HepG2 (cell line): ENCODE measurements at regions not wholly inside any gene's neighbourhood (a gene's known extent, or its start where the extent isn't known, plus 50 kb on each side); places are given as distances from the start of the nearest gene placed in this dataset.
A peak's percentile ranks its signal among the peaks of the same experiment; 100 is the strongest.

Experiments
- ATAC-seq: fragments of 200-7000 bp; cut with Tn5 transposase; 3 replicates; pipeline ENCODE4 v1.9.1; 2020; ENCODE audit warnings: mild to moderate bottlenecking, moderate library complexity
- BruUV-seq: library from RNA; stranded (reverse); fragments of 400-500 nt; replicated peaks from 2 replicates; lab custom pipeline; 2021; lab: Mats Ljungman, UMichigan
- CTCF ChIA-PET: fragments of 300-600 bp; formaldehyde crosslinking; extraction: SDS; loops from one replicate; lab custom pipeline; 2021; ENCODE audit warnings: low total read pairs, inconsistent platforms, low intra/inter-chr PET ratio; lab: Yijun Ruan, JAX
- POLR2A ChIA-PET: fragments of 350-600 bp; sonication (Branson Sonifier 250); formaldehyde crosslinking; loops from one replicate; lab custom pipeline; 2020; ENCODE audit warnings: antibody characterized with exemption, inconsistent platforms; lab: Yijun Ruan, JAX
- DNase-seq: peaks from one replicate; pipeline ENCODE4 v3.0.0-alpha.2; 2015; ENCODE audit warnings: low spot score
- FAIRE-seq: peaks from 3 replicates; lab custom pipeline; 2011; peaks lifted over from hg19 to GRCh38; lab: Jason Lieb, UNC
- H2AFZ ChIP-seq: one replicate; pipeline ENCODE4 v1.6.1; 2011; ENCODE audit warnings: low read length, inconsistent platforms
- H3K27ac ChIP-seq: fragments of 300-600 bp; 3 replicates; pipeline ENCODE4 v1.8.0; 2011; ENCODE audit warnings: mixed run types, mild to moderate bottlenecking, mixed read lengths, low read length, inconsistent platforms; ENCODE audit not compliant: insufficient read depth; ENCODE audit errors: extremely low read length
- H3K27me3 ChIP-seq, 2 experiments: fragments of 200-600 bp in 1 of 2; 2 replicates in 1 of 2; 3 replicates in 1 of 2; pipeline versions ENCODE4 v1.6.0 to v1.8.0; 2011; ENCODE audit warnings: low read length in 2 of 2, mild to moderate bottlenecking in 2 of 2, moderate library complexity in 2 of 2, inconsistent platforms in 1 of 2; ENCODE audit not compliant: insufficient read depth in 2 of 2, control insufficient read depth in 1 of 2
- H3K36me3 ChIP-seq, 2 experiments: fragments of 200-600 bp in 1 of 2; replicated peaks in 1 of 2; 2 replicates in 1 of 2; 3 replicates in 1 of 2; pipeline versions ENCODE4 v1.5.1 to v1.8.0; 2011; ENCODE audit warnings: low read length in 2 of 2, inconsistent platforms in 1 of 2; ENCODE audit not compliant: insufficient read depth in 2 of 2, control insufficient read depth in 1 of 2
- H3K4me1 ChIP-seq: 2 replicates; pipeline ENCODE4 v1.5.1; 2012; ENCODE audit warnings: low read length, inconsistent platforms; ENCODE audit not compliant: insufficient read depth
- H3K4me2 ChIP-seq: 2 replicates; pipeline ENCODE4 v1.6.0; 2011; ENCODE audit warnings: low read depth, low read length, inconsistent platforms
- H3K4me3 ChIP-seq, 3 experiments: fragments of 200-600 bp in 1 of 3; sonication (generic), shearing (Covaris generic) in 1 of 3; replicated peaks in 1 of 3; 2 replicates each; pipeline ENCODE4 v1.5.1; 2011 to 2016; ENCODE audit warnings: low read length in 3 of 3, inconsistent platforms in 2 of 3, low read depth in 2 of 3, mild to moderate bottlenecking in 2 of 3, control low read depth in 1 of 3, mixed read lengths in 1 of 3; ENCODE audit not compliant: insufficient read depth in 1 of 3
- H3K79me2 ChIP-seq: one replicate; pipeline ENCODE4 v1.6.1; 2011; ENCODE audit warnings: low read length, inconsistent platforms; ENCODE audit not compliant: insufficient read depth
- H3K9ac ChIP-seq: 2 replicates; pipeline ENCODE4 v1.6.0; 2011; ENCODE audit warnings: mild to moderate bottlenecking, low read depth, low read length, inconsistent platforms; ENCODE audit not compliant: insufficient read depth
- H3K9me3 ChIP-seq: 2 replicates; pipeline ENCODE4 v1.5.1; 2012; ENCODE audit warnings: mild to moderate bottlenecking, low read length
- H4K20me1 ChIP-seq: 2 replicates; pipeline ENCODE4 v1.6.0; 2011; ENCODE audit warnings: inconsistent platforms, mild to moderate bottlenecking, low read length, moderate library complexity; ENCODE audit not compliant: insufficient read depth
- CC2D1A ChIP-seq: sonication (generic); formaldehyde crosslinking; IDR thresholded peaks from 2 replicates; pipeline ENCODE4 v1.8.1; 2023; ENCODE audit warnings: mild to moderate bottlenecking, missing genetic modification reagents
- CREB1 ChIP-seq, 2 experiments: fragments of 450-650 bp in 1 of 2; IDR thresholded peaks; 2 replicates each; pipeline ENCODE4 v1.6.1; 2016 to 2017; ENCODE audit warnings: control low read depth in 1 of 2, mild to moderate bottlenecking in 1 of 2, missing compliant biosample characterization in 1 of 2, missing genetic modification characterization in 1 of 2
- CREB3 ChIP-seq: sonication (generic); formaldehyde crosslinking; IDR thresholded peaks from 2 replicates; pipeline ENCODE4 v1.5.0; 2020; ENCODE audit warnings: missing genetic modification reagents
- MEF2D ChIP-seq: sonication (generic); formaldehyde crosslinking; IDR thresholded peaks from 2 replicates; pipeline ENCODE4 v1.5.1; 2020; ENCODE audit warnings: mild to moderate bottlenecking, missing genetic modification reagents
- MLLT10 ChIP-seq: sonication (generic); formaldehyde crosslinking; IDR thresholded peaks from 2 replicates; pipeline ENCODE4 v1.4.0; 2020; ENCODE audit warnings: missing genetic modification reagents
- NR2F2 ChIP-seq: IDR thresholded peaks from 2 replicates; pipeline ENCODE4 v1.6.1; 2012; ENCODE audit warnings: low read depth, inconsistent platforms, borderline replicate concordance
- POLR2G ChIP-seq: fragments of 200-400 bp; formaldehyde crosslinking; IDR thresholded peaks from 2 replicates; pipeline ENCODE4 v1.6.1; 2018; ENCODE audit warnings: mild to moderate bottlenecking, low read depth, low read length, moderate library complexity
- RARG ChIP-seq: sonication (generic); formaldehyde crosslinking; IDR thresholded peaks from 2 replicates; pipeline ENCODE4 v1.4.0; 2020; ENCODE audit warnings: low read depth, mild to moderate bottlenecking, missing genetic modification reagents
- RFXAP ChIP-seq: sonication (generic); formaldehyde crosslinking; IDR thresholded peaks from 2 replicates; pipeline ENCODE4 v1.4.0; 2020; ENCODE audit warnings: missing genetic modification reagents, borderline replicate concordance
- TEAD3 ChIP-seq: optimal IDR thresholded peaks from 2 replicates; pipeline ENCODE3; 2016; ENCODE audit warnings: borderline replicate concordance
- ZBTB3 ChIP-seq: sonication (generic); formaldehyde crosslinking; IDR thresholded peaks from 2 replicates; pipeline ENCODE4 v1.4.0; 2020; ENCODE audit warnings: low read depth, mild to moderate bottlenecking, moderate library complexity, missing genetic modification reagents, borderline replicate concordance
- ZBTB38 ChIP-seq: sonication (generic); formaldehyde crosslinking; IDR thresholded peaks from 2 replicates; pipeline ENCODE4 v1.5.1; 2020; ENCODE audit warnings: mild to moderate bottlenecking, missing genetic modification reagents
- ZNF3 ChIP-seq: IDR thresholded peaks from 2 replicates; pipeline ENCODE4 v1.7.0; 2017; ENCODE audit warnings: inconsistent platforms
- ZNF317 ChIP-seq: sonication (generic); formaldehyde crosslinking; IDR thresholded peaks from 2 replicates; pipeline ENCODE4 v1.5.0; 2020; ENCODE audit warnings: mild to moderate bottlenecking, missing genetic modification reagents
- ZNF382 ChIP-seq: sonication (generic); formaldehyde crosslinking; IDR thresholded peaks from 2 replicates; pipeline ENCODE4 v1.5.0; 2020; ENCODE audit warnings: missing genetic modification reagents, mild to moderate bottlenecking, borderline replicate concordance
- ZNF790 ChIP-seq: sonication (generic); formaldehyde crosslinking; IDR thresholded peaks from 2 replicates; pipeline ENCODE4 v1.8.0; 2022; ENCODE audit warnings: missing genetic modification reagents, mild to moderate bottlenecking, borderline replicate concordance
- ZNF841 ChIP-seq: sonication (generic); formaldehyde crosslinking; IDR thresholded peaks from 2 replicates; pipeline ENCODE4 v1.8.1; 2023; ENCODE audit warnings: missing genetic modification reagents, borderline replicate concordance
- WGBS: methylation state at CpG from one replicate; pipeline ENCODE4 v1.1.6; 2017; ENCODE audit warnings: low lambda C conversion rate; 5-methylcytosine and 5-hydroxymethylcytosine counted together
- in situ Hi-C: cut with HindIII; loops from 2 replicates; pipeline ENCODE4 v1.10.0; 2017; ENCODE audit warnings: low pct_unique_long_range_greater_than_20kb; ENCODE audit not compliant: extremely low pct_ligation_motif_present
- intact Hi-C: fragments of 100-400 bp; cut with micrococcal nuclease; formaldehyde crosslinking; loops from one replicate; pipeline ENCODE4 v1.10.0; 2022; ENCODE audit not compliant: unreplicated experiment
- TF ChIP-seq, protein P1 (sequence below): conservative IDR thresholded peaks from 2 replicates; pipeline ENCODE4 v1.6.1; 2018; ENCODE audit warnings: missing genetic modification reagents
- TF ChIP-seq, protein P2 (sequence below): sonication (generic); formaldehyde crosslinking; IDR thresholded peaks from 2 replicates; pipeline ENCODE4 v1.4.0; 2020; ENCODE audit warnings: mild to moderate bottlenecking, missing genetic modification reagents

DNA sequence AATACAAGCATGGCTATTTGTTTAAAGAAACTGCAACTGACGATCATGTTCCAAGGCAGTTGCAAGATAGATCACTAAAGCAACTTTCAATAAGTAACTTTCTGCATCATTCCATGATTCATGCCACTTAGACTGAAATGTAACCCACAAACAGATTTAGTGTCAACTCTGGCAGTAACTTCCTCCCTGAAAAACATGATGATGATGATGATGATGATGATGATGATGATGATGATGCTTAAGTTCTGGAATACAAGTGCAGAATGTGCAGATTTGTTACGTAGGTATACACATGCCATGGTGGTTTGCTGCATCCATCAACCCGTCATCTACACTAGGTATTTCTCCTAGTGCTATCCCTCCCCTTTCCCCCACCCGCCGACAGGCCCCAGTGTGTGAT, 754.7 kb downstream of the INHBA start:
- CTCF ChIA-PET = no interaction called here
- in situ Hi-C loops (no loop called here), intact Hi-C loops (no loop called here)
- no peak overlapping the region for H3K4me2 ChIP-seq
- H3K4me1 ChIP-seq = no peaks in the 10 kb centered on the region
- H3K36me3 ChIP-seq = no peaks in the 10 kb centered on the region
- H4K20me1 ChIP-seq = no peaks in the 10 kb centered on the region
- no peaks in the 10 kb centered on the region for H3K79me2 ChIP-seq
- BruUV-seq = no TSS peak
- POLR2A ChIA-PET = no interaction called here
- FAIRE-seq = no peak
- no peak for ATAC-seq
- 43% methylated on average over 4 of the region's 5 CpGs for WGBS
- H3K27ac ChIP-seq = no peak overlapping the region
- no peak overlapping the region for H3K4me3 ChIP-seq
- no peaks in the 10 kb centered on the region for H3K27me3 ChIP-seq
- H2AFZ ChIP-seq = no peak overlapping the region
- no peak overlapping the region for H3K9ac ChIP-seq
- peaks cover 29% of the 10 kb centered on the region for H3K9me3 ChIP-seq
- no peak for DNase-seq
- TF ChIP-seq CREB1 (IDR thresholded peaks at IDR 0.05) (peak; percentile 87), CREB1 (CRISPR knock-in tag; IDR thresholded peaks at IDR 0.05) (no peak), ZBTB3 (CRISPR knock-in tag) (no peak)

DNA sequence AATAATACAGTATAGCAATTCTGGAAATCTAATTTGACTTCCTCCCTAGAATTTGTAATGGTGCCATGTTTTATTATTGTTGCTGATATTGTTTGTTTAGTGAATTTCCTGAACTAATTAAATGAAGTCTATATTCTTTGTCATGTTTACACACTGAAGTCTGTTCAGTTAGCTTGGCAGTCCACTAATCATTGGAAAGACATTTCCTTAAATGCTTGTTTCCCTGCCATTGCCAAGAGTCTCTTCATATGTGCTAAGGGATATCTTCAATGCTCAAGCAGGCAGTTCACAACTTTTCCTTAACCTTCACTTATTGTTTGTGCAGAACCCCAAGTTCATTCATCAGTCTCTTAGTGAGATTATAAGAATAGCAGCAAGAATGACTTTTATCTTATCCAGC, 755.3 kb downstream of the INHBA start:
- FAIRE-seq (no peak), DNase-seq (no peak), ATAC-seq (no peak)
- intact Hi-C loops (no loop called here), in situ Hi-C loops (no loop called here)
- no peak overlapping the region for H3K4me2 ChIP-seq
- ChIA-PET CTCF (no interaction called here), POLR2A (no interaction called here)
- no peaks in the 10 kb centered on the region for H4K20me1 ChIP-seq
- no peaks in the 10 kb centered on the region for H3K36me3 ChIP-seq
- no peak overlapping the region for H2AFZ ChIP-seq
- H3K4me3 ChIP-seq = no peak overlapping the region
- H3K79me2 ChIP-seq = no peaks in the 10 kb centered on the region
- peaks cover 29% of the 10 kb centered on the region for H3K9me3 ChIP-seq
- no TSS peak for BruUV-seq
- no peak overlapping the region for H3K27ac ChIP-seq
- no peaks in the 10 kb centered on the region for H3K27me3 ChIP-seq
- no peaks in the 10 kb centered on the region for H3K4me1 ChIP-seq
- no peak overlapping the region for H3K9ac ChIP-seq
- TF ChIP-seq POLR2G (no peak), MLLT10 (CRISPR knock-in tag) (no peak), NR2F2 (no peak), ZNF790 (no peak), RFXAP (CRISPR knock-in tag) (no peak), CREB3 (CRISPR knock-in tag) (no peak), CC2D1A (CRISPR knock-in tag) (no peak), MEF2D (CRISPR knock-in tag) (no peak), ZNF317 (no peak), ZNF841 (CRISPR knock-in tag) (no peak), RARG (CRISPR knock-in tag) (no peak), ZBTB38 (CRISPR knock-in tag) (no peak), ZNF3 (no peak), ZNF382 (CRISPR knock-in tag) (no peak), TEAD3 (CRISPR knock-in tag) (no peak)
- TF ChIP-seq, protein P1, sequence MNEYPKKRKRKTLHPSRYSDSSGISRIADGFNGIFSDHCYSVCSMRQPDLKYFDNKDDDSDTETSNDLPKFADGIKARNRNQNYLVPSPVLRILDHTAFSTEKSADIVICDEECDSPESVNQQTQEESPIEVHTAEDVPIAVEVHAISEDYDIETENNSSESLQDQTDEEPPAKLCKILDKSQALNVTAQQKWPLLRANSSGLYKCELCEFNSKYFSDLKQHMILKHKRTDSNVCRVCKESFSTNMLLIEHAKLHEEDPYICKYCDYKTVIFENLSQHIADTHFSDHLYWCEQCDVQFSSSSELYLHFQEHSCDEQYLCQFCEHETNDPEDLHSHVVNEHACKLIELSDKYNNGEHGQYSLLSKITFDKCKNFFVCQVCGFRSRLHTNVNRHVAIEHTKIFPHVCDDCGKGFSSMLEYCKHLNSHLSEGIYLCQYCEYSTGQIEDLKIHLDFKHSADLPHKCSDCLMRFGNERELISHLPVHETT = no peak
- TF ChIP-seq, protein P2, sequence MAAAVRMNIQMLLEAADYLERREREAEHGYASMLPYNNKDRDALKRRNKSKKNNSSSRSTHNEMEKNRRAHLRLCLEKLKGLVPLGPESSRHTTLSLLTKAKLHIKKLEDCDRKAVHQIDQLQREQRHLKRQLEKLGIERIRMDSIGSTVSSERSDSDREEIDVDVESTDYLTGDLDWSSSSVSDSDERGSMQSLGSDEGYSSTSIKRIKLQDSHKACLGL = no peak
